ENCODE measurements at regions not wholly inside any gene's neighbourhood (a gene's known extent, or its start where the extent isn't known, plus 50 kb on each side); places are given as distances from the start of the nearest gene placed in this dataset.

- TF ChIP-seq WT1 (tag by site-specific recombination; IDR thresholded peaks at IDR 0.05) = no peak
- TF ChIP-seq ZNF580 (tag by site-specific recombination; IDR thresholded peaks at IDR 0.05) = no peak
- TF ChIP-seq PATZ1 (tag by site-specific recombination; IDR thresholded peaks at IDR 0.05) = no peak
- no peak for TF ChIP-seq CTCF (tag by site-specific recombination; IDR thresholded peaks at IDR 0.05)
- no peak for TF ChIP-seq GFI1B (tag by site-specific recombination; IDR thresholded peaks at IDR 0.05)
- no peak for TF ChIP-seq ZNF692 (tag by site-specific recombination; IDR thresholded peaks at IDR 0.05)
- TF ChIP-seq ZNF776 (tag by site-specific recombination; IDR thresholded peaks at IDR 0.05; ENCODE audit: borderline replicate concordance) = no peak
- no peak for TF ChIP-seq ZNF202 (tag by site-specific recombination; IDR thresholded peaks at IDR 0.05; ENCODE audit: borderline replicate concordance)
- no peak for TF ChIP-seq ZNF830 (tag by site-specific recombination; IDR thresholded peaks at IDR 0.05; ENCODE audit: low read depth)
- no peak for TF ChIP-seq ZNF660 (tag by site-specific recombination; IDR thresholded peaks at IDR 0.05)
- TF ChIP-seq GLIS1 (tag by site-specific recombination; IDR thresholded peaks at IDR 0.05) = no peak
- TF ChIP-seq TCF7L2 (IDR thresholded peaks at IDR 0.05; ENCODE audit: borderline replicate concordance, low read depth, low read length) = no peak
- no peak for TF ChIP-seq ZNF350 (tag by site-specific recombination; IDR thresholded peaks at IDR 0.05)
- TF ChIP-seq REST (tag by site-specific recombination; IDR thresholded peaks at IDR 0.05) = no peak
Observed at GRCh38 chr14:98301681-98302080, 970.3 kb downstream of the BCL11B start.
